Heart left ventricle (tissue), 13 donors: ENCODE measurements at regions not wholly inside any gene's neighbourhood (a gene's known extent, or its start where the extent isn't known, plus 50 kb on each side); places are given as distances from the start of the nearest gene placed in this dataset.

ENCODE experiments used
- POLR2A ChIP-seq, 2 donors: fragments of 450-650 bp; IDR thresholded peaks; one replicate each; pipeline ENCODE4 v1.6.1; 2017; ENCODE audit warnings: antibody characterized with exemption in 2 of 2, mild to moderate bottlenecking in 2 of 2, moderate library complexity in 2 of 2
- TF ChIP-seq, protein P1 (sequence below), 12 donors: fragments of 200-600 bp; sonication (generic) in 4 of 12; IDR thresholded peaks; one replicate each; pipeline versions ENCODE4 v1.5.0 to v1.8.0; 2018 to 2022; ENCODE audit warnings: antibody characterized with exemption in 12 of 12, mild to moderate bottlenecking in 5 of 12
- donor health status: ischemic (EF 13 %, LVEDD 7.1; RV severe dilation, severe dysfunction).
- donor health status: DM: no; HTN: yes; CAD: no.
- donor health status: DM: no; HTN: no; CAD: no.
- donor health status: ischemic (EF 25% LVEDD 6.9; RV normal size, moderate dysfunction).
- donor health status: ischemic (EF 25% LVEDD 5.7; RV mildly dilated, moderate dysfunction).
- donor health status: ischemic (EF 35%, LVEDD 5.7; RV mildly dilated, moderate dysfunction).
- donor health status: nonischemic (EF 11% LVEDD 7.7; RV severe dilation, severe dysfunction).
- donor health status: DM: yes; HTN: yes; CAD: no.
- donor health status: PGD.
- donor health status: ischemic (EF 29% LVEDD 5.4; RV normal size, mild dysfunction).
- donor health status: nonischemic (EF 23%, LVEDD 6.1; RV moderate dilation, normal function).

DNA sequence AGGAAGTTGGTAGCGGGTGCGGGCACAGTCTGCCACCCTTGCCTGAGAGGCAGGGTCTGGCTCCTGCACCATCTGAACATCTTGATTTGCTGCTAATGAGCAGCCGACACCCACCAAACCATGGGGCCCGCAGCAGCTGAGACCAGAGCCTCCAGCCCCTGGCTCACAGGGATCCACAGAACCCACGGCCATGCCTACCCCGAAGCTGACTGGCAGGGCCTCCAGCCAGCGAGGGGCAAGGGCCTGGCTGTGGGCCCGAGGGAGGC lies 171.5 kb upstream of the NTM start:
- no peak for TF ChIP-seq POLR2A (IDR thresholded peaks at IDR 0.05)
- TF ChIP-seq, protein P1, sequence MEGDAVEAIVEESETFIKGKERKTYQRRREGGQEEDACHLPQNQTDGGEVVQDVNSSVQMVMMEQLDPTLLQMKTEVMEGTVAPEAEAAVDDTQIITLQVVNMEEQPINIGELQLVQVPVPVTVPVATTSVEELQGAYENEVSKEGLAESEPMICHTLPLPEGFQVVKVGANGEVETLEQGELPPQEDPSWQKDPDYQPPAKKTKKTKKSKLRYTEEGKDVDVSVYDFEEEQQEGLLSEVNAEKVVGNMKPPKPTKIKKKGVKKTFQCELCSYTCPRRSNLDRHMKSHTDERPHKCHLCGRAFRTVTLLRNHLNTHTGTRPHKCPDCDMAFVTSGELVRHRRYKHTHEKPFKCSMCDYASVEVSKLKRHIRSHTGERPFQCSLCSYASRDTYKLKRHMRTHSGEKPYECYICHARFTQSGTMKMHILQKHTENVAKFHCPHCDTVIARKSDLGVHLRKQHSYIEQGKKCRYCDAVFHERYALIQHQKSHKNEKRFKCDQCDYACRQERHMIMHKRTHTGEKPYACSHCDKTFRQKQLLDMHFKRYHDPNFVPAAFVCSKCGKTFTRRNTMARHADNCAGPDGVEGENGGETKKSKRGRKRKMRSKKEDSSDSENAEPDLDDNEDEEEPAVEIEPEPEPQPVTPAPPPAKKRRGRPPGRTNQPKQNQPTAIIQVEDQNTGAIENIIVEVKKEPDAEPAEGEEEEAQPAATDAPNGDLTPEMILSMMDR (IDR thresholded peaks at IDR 0.05) = no peak
